ENCODE measurements at regions not wholly inside any gene's neighbourhood (a gene's known extent, or its start where the extent isn't known, plus 50 kb on each side); places are given as distances from the start of the nearest gene placed in this dataset.

- Histone ChIP-seq H2BK15ac (replicated peaks; ENCODE audit: low read depth) (no peak overlapping the region), H3K4me2 (ENCODE audit: low read length) (no peak overlapping the region), H3K4ac (ENCODE audit: low read depth, low read length) (no peak overlapping the region), H3K9ac (ENCODE audit: low read length) (no peak overlapping the region), H3K27me3 (ENCODE audit: insufficient read depth, low read length, poor library complexity) (no peaks in the 10 kb centered on the region), H3K4me3 (ENCODE audit: low read length) (no peak overlapping the region), H3K56ac (ENCODE audit: low read length) (no peak overlapping the region), H3K18ac (ENCODE audit: low read length) (no peak overlapping the region), H3K36me3 (ENCODE audit: control insufficient read depth, insufficient read depth, low read length) (no peaks in the 10 kb centered on the region), H3K79me1 (ENCODE audit: low read length) (no peaks in the 10 kb centered on the region), H4K5ac (ENCODE audit: low read length) (no peak overlapping the region), H3K23ac (ENCODE audit: low read length) (no peak overlapping the region), H4K8ac (ENCODE audit: low read depth, low read length) (no peak overlapping the region), H3K79me2 (ENCODE audit: control insufficient read depth, insufficient read depth, low read length) (no peaks in the 10 kb centered on the region), H3K4me1 (ENCODE audit: control insufficient read depth, low read depth, low read length) (no peaks in the 10 kb centered on the region), H2BK5ac (ENCODE audit: low read length) (no peak overlapping the region), H2BK120ac (ENCODE audit: low read depth, low read length) (no peak overlapping the region), H2AK5ac (ENCODE audit: low read length) (no peak overlapping the region), H3K27ac (ENCODE audit: low read depth, low read length) (no peak overlapping the region)
- DNase-seq: no peak
- no CpG with 5 or more reads among the region's 1 CpG for WGBS (ENCODE audit: extremely low coverage, insufficient coverage, low lambda C conversion rate)
Observed at GRCh38 chr3:164250923-164251322, 827.4 kb downstream of the SI start.

GRCh38 chr3:164236851-164237250 lies 841.4 kb downstream of the SI start:
- H3K4me3 ChIP-seq (ENCODE audit: low read length): no peak overlapping the region
- no peaks in the 10 kb centered on the region for H3K36me3 ChIP-seq (ENCODE audit: control insufficient read depth, insufficient read depth, low read length)
- no peak overlapping the region for H3K4me2 ChIP-seq (ENCODE audit: low read length)
- no peak overlapping the region for H3K4ac ChIP-seq (ENCODE audit: low read depth, low read length)
- no peak overlapping the region for H2BK5ac ChIP-seq (ENCODE audit: low read length)
- no peak overlapping the region for H4K8ac ChIP-seq (ENCODE audit: low read depth, low read length)
- no peak overlapping the region for H2AK5ac ChIP-seq (ENCODE audit: low read length)
- no peaks in the 10 kb centered on the region for H3K79me2 ChIP-seq (ENCODE audit: control insufficient read depth, insufficient read depth, low read length)
- H3K18ac ChIP-seq (ENCODE audit: low read length): no peak overlapping the region
- H3K79me1 ChIP-seq (ENCODE audit: low read length): no peaks in the 10 kb centered on the region
- H3K56ac ChIP-seq (ENCODE audit: low read length): no peak overlapping the region
- H2BK15ac ChIP-seq (replicated peaks; ENCODE audit: low read depth): no peak overlapping the region
- H3K27me3 ChIP-seq (ENCODE audit: insufficient read depth, low read length, poor library complexity): no peaks in the 10 kb centered on the region
- H3K23ac ChIP-seq (ENCODE audit: low read length): no peak overlapping the region
- no peaks in the 10 kb centered on the region for H3K4me1 ChIP-seq (ENCODE audit: control insufficient read depth, low read depth, low read length)
- no peak overlapping the region for H2BK120ac ChIP-seq (ENCODE audit: low read depth, low read length)
- no peak overlapping the region for H3K9ac ChIP-seq (ENCODE audit: low read length)
- DNase-seq: no peak
- H4K5ac ChIP-seq (ENCODE audit: low read length): no peak overlapping the region
- H3K27ac ChIP-seq (ENCODE audit: low read depth, low read length): no peak overlapping the region
- WGBS (ENCODE audit: extremely low coverage, insufficient coverage, low lambda C conversion rate): no CpG with 5 or more reads among the region's 3 CpGs

GRCh38 chr3:164235289-164236028 lies 842.8 kb downstream of the SI start:
- Histone ChIP-seq H3K27ac (ENCODE audit: low read depth, low read length) (no peak overlapping the region), H3K36me3 (ENCODE audit: control insufficient read depth, insufficient read depth, low read length) (no peaks in the 10 kb centered on the region), H3K56ac (ENCODE audit: low read length) (no peak overlapping the region), H3K4ac (ENCODE audit: low read depth, low read length) (no peak overlapping the region), H2BK120ac (ENCODE audit: low read depth, low read length) (no peak overlapping the region), H3K23ac (ENCODE audit: low read length) (no peak overlapping the region), H3K4me1 (ENCODE audit: control insufficient read depth, low read depth, low read length) (no peaks in the 10 kb centered on the region), H3K4me3 (ENCODE audit: low read length) (no peak overlapping the region), H3K27me3 (ENCODE audit: insufficient read depth, low read length, poor library complexity) (no peaks in the 10 kb centered on the region), H2BK5ac (ENCODE audit: low read length) (no peak overlapping the region), H2AK5ac (ENCODE audit: low read length) (no peak overlapping the region), H3K79me1 (ENCODE audit: low read length) (no peaks in the 10 kb centered on the region), H4K5ac (ENCODE audit: low read length) (no peak overlapping the region), H4K8ac (ENCODE audit: low read depth, low read length) (no peak overlapping the region), H2BK15ac (replicated peaks; ENCODE audit: low read depth) (no peak overlapping the region), H3K79me2 (ENCODE audit: control insufficient read depth, insufficient read depth, low read length) (no peaks in the 10 kb centered on the region), H3K4me2 (ENCODE audit: low read length) (no peak overlapping the region), H3K18ac (ENCODE audit: low read length) (no peak overlapping the region), H3K9ac (ENCODE audit: low read length) (no peak overlapping the region)
- DNase-seq: no peak
- WGBS (ENCODE audit: extremely low coverage, insufficient coverage, low lambda C conversion rate): no CpG with 5 or more reads among the region's 4 CpGs

GRCh38 chr3:164233951-164234350 lies 844.3 kb downstream of the SI start:
- Histone ChIP-seq H4K5ac (ENCODE audit: low read length) (no peak overlapping the region), H3K23ac (ENCODE audit: low read length) (no peak overlapping the region), H3K4ac (ENCODE audit: low read depth, low read length) (no peak overlapping the region), H3K4me3 (ENCODE audit: low read length) (no peak overlapping the region), H2AK5ac (ENCODE audit: low read length) (no peak overlapping the region), H2BK120ac (ENCODE audit: low read depth, low read length) (no peak overlapping the region), H3K27me3 (ENCODE audit: insufficient read depth, low read length, poor library complexity) (no peaks in the 10 kb centered on the region), H3K79me1 (ENCODE audit: low read length) (no peaks in the 10 kb centered on the region), H2BK15ac (replicated peaks; ENCODE audit: low read depth) (no peak overlapping the region), H3K4me1 (ENCODE audit: control insufficient read depth, low read depth, low read length) (no peaks in the 10 kb centered on the region), H3K18ac (ENCODE audit: low read length) (no peak overlapping the region), H3K56ac (ENCODE audit: low read length) (no peak overlapping the region), H3K4me2 (ENCODE audit: low read length) (no peak overlapping the region), H3K27ac (ENCODE audit: low read depth, low read length) (no peak overlapping the region), H3K36me3 (ENCODE audit: control insufficient read depth, insufficient read depth, low read length) (no peaks in the 10 kb centered on the region), H4K8ac (ENCODE audit: low read depth, low read length) (no peak overlapping the region), H3K9ac (ENCODE audit: low read length) (no peak overlapping the region), H3K79me2 (ENCODE audit: control insufficient read depth, insufficient read depth, low read length) (no peaks in the 10 kb centered on the region), H2BK5ac (ENCODE audit: low read length) (no peak overlapping the region)
- DNase-seq: no peak
- WGBS (ENCODE audit: extremely low coverage, insufficient coverage, low lambda C conversion rate): no CpG with 5 or more reads among the region's 2 CpGs

GRCh38 chr3:164231718-164232117 lies 846.6 kb downstream of the SI start:
- Histone ChIP-seq H2BK120ac (ENCODE audit: low read depth, low read length) (no peak overlapping the region), H3K79me2 (ENCODE audit: control insufficient read depth, insufficient read depth, low read length) (no peaks in the 10 kb centered on the region), H3K4me2 (ENCODE audit: low read length) (no peak overlapping the region), H3K4me1 (ENCODE audit: control insufficient read depth, low read depth, low read length) (no peaks in the 10 kb centered on the region), H2BK5ac (ENCODE audit: low read length) (no peak overlapping the region), H3K18ac (ENCODE audit: low read length) (no peak overlapping the region), H3K79me1 (ENCODE audit: low read length) (no peaks in the 10 kb centered on the region), H3K36me3 (ENCODE audit: control insufficient read depth, insufficient read depth, low read length) (no peaks in the 10 kb centered on the region), H3K9ac (ENCODE audit: low read length) (no peak overlapping the region), H3K4me3 (ENCODE audit: low read length) (no peak overlapping the region), H4K5ac (ENCODE audit: low read length) (no peak overlapping the region), H2AK5ac (ENCODE audit: low read length) (no peak overlapping the region), H3K56ac (ENCODE audit: low read length) (no peak overlapping the region), H4K8ac (ENCODE audit: low read depth, low read length) (no peak overlapping the region), H3K23ac (ENCODE audit: low read length) (no peak overlapping the region), H2BK15ac (replicated peaks; ENCODE audit: low read depth) (no peak overlapping the region), H3K27ac (ENCODE audit: low read depth, low read length) (no peak overlapping the region), H3K27me3 (ENCODE audit: insufficient read depth, low read length, poor library complexity) (no peaks in the 10 kb centered on the region), H3K4ac (ENCODE audit: low read depth, low read length) (no peak overlapping the region)
- no peak for DNase-seq
- WGBS (ENCODE audit: extremely low coverage, insufficient coverage, low lambda C conversion rate): no CpG with 5 or more reads among the region's 1 CpG

Data from mesendoderm (in vitro differentiated cells).